ENCODE measurements at regions not wholly inside any gene's neighbourhood (a gene's known extent, or its start where the extent isn't known, plus 50 kb on each side); places are given as distances from the start of the nearest gene placed in this dataset.

- TF ChIP-seq CTCF (IDR thresholded peaks at IDR 0.05), result no peak
- TF ChIP-seq POLR2A (IDR thresholded peaks at IDR 0.05), result no peak
Observed at GRCh38 chr3:124386996-124387595, 343.2 kb upstream of the UMPS start.

Measured in right lobe of liver (tissue), 4 donors.